ENCODE measurements at regions not wholly inside any gene's neighbourhood (a gene's known extent, or its start where the extent isn't known, plus 50 kb on each side); places are given as distances from the start of the nearest gene placed in this dataset.

DNA sequence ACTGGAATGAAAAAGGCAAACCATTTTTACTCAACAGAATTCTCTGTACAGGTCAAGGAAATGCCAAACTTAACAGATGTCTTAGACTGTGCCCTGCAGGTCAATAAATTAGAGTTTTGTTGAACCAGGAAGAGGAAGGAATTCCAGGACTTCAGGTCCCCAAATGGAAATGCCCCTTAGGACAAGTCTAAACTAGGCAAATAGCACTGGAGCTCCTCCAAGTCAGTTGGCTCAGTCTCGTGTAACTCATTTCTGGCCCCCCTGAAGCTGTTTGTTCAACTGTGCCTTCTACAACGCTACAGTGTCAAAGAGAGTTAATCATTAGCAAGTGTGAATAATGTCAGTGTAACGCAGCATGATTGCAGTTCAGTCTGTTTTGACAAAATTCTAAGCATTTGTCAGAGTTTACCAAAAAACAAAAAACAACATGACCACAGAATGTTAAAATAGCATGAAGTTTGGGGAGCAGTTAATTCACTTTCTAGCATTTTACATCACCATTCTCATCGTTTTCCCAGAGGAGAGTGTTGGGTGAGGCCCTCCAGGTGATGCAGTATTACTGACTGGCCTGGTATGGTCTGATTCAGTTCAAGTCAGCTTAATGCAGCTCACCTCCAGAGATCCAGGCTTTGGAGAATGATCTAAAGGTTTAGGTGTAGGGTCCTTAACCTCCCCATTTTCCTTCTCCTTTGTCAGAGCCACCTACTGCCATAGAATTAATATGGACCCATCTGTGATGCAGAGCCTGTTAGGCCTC, 108.1 kb downstream of the AQP4 start:
- no peaks in the 10 kb centered on the region for H3K27me3 Mint-ChIP-seq
- H3K36me3 Mint-ChIP-seq: no peaks in the 10 kb centered on the region
- no peak overlapping the region for H3K4me3 Mint-ChIP-seq
- H3K27ac Mint-ChIP-seq: no peak overlapping the region
- no peaks in the 10 kb centered on the region for H3K4me1 Mint-ChIP-seq
- no peaks in the 10 kb centered on the region for H3K9me3 Mint-ChIP-seq

DNA sequence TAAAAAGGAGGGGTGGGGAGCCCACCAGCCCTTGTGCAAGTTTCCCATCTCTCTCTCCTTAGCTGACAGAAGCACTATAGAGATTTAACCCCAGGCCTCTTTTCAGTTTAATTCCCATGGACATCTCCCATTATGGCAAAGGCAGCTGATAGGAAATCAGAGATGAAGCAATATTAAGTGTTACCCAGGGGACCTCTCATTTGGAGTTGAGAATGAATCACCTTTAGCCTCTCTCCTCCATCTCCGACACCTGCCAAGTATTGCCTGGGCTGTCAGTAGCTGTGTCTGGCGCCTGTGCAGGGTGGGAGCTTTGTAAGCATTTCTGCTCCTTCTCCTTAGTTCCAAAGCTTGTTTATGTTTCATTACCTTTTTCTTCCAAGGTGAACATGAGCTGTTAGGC, 109.0 kb downstream of the AQP4 start:
- no peaks in the 10 kb centered on the region for H3K4me1 Mint-ChIP-seq
- H3K4me3 Mint-ChIP-seq: no peak overlapping the region
- H3K36me3 Mint-ChIP-seq: no peaks in the 10 kb centered on the region
- H3K27me3 Mint-ChIP-seq: no peaks in the 10 kb centered on the region
- H3K9me3 Mint-ChIP-seq: no peaks in the 10 kb centered on the region
- no peak overlapping the region for H3K27ac Mint-ChIP-seq

GRCh38 chr18:26746826-26747475, 118.6 kb downstream of the AQP4 start:
- no peak overlapping the region for H3K27ac Mint-ChIP-seq
- H3K27me3 Mint-ChIP-seq: no peaks in the 10 kb centered on the region
- no peaks in the 10 kb centered on the region for H3K9me3 Mint-ChIP-seq
- no peaks in the 10 kb centered on the region for H3K36me3 Mint-ChIP-seq
- H3K4me1 Mint-ChIP-seq: no peaks in the 10 kb centered on the region
- no peak overlapping the region for H3K4me3 Mint-ChIP-seq

- H3K9me3 Mint-ChIP-seq: no peaks in the 10 kb centered on the region
- H3K27ac Mint-ChIP-seq: no peak overlapping the region
- H3K36me3 Mint-ChIP-seq: no peaks in the 10 kb centered on the region
- no peaks in the 10 kb centered on the region for H3K4me1 Mint-ChIP-seq
- H3K27me3 Mint-ChIP-seq: no peaks in the 10 kb centered on the region
- no peak overlapping the region for H3K4me3 Mint-ChIP-seq
Observed at GRCh38 chr18:26746398-26746797, 119.1 kb downstream of the AQP4 start.

- Mint-ChIP-seq H3K4me3 (no peak overlapping the region), H3K36me3 (no peaks in the 10 kb centered on the region), H3K27me3 (no peaks in the 10 kb centered on the region), H3K4me1 (no peaks in the 10 kb centered on the region), H3K9me3 (no peaks in the 10 kb centered on the region), H3K27ac (no peak overlapping the region)
Observed at GRCh38 chr18:26745288-26746181, 120.0 kb downstream of the AQP4 start.

GRCh38 chr18:26741758-26742157, 123.7 kb downstream of the AQP4 start:
- H3K36me3 Mint-ChIP-seq: no peaks in the 10 kb centered on the region
- H3K27me3 Mint-ChIP-seq: no peaks in the 10 kb centered on the region
- H3K27ac Mint-ChIP-seq: no peak overlapping the region
- H3K4me1 Mint-ChIP-seq: no peaks in the 10 kb centered on the region
- no peak overlapping the region for H3K4me3 Mint-ChIP-seq
- no peaks in the 10 kb centered on the region for H3K9me3 Mint-ChIP-seq

DNA sequence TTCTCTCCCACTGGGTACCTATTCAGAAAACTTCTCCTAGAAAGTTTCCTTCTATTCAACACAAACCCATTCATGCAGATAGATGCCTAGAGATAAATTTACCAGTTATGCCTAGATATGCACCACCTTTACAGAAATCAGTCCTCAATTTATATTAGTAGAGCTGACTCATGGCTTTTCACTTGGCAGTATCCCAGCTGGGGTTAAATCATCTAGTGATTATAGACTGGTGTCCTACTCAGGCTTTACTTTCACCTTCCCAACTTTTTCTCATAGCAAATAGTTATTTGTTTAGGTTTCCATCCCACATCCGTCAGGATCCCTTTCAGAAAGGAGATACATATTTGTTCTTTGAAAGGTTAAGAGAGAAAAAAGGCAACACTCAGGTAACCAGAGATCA, 124.5 kb downstream of the AQP4 start:
- no peaks in the 10 kb centered on the region for H3K27me3 Mint-ChIP-seq
- H3K36me3 Mint-ChIP-seq: no peaks in the 10 kb centered on the region
- H3K4me3 Mint-ChIP-seq: no peak overlapping the region
- peaks cover 3% of the 10 kb centered on the region for H3K9me3 Mint-ChIP-seq
- H3K27ac Mint-ChIP-seq: no peak overlapping the region
- H3K4me1 Mint-ChIP-seq: no peaks in the 10 kb centered on the region

GRCh38 chr18:26740396-26740795, 125.1 kb downstream of the AQP4 start:
- no peak overlapping the region for H3K27ac Mint-ChIP-seq
- H3K9me3 Mint-ChIP-seq: peaks cover 6% of the 10 kb centered on the region
- no peaks in the 10 kb centered on the region for H3K27me3 Mint-ChIP-seq
- no peak overlapping the region for H3K4me3 Mint-ChIP-seq
- no peaks in the 10 kb centered on the region for H3K36me3 Mint-ChIP-seq
- no peaks in the 10 kb centered on the region for H3K4me1 Mint-ChIP-seq

GRCh38 chr18:26738706-26739105, 126.8 kb downstream of the AQP4 start:
- no peaks in the 10 kb centered on the region for H3K4me1 Mint-ChIP-seq
- no peak overlapping the region for H3K27ac Mint-ChIP-seq
- H3K9me3 Mint-ChIP-seq: peaks cover 6% of the 10 kb centered on the region
- H3K27me3 Mint-ChIP-seq: no peaks in the 10 kb centered on the region
- no peaks in the 10 kb centered on the region for H3K36me3 Mint-ChIP-seq
- no peak overlapping the region for H3K4me3 Mint-ChIP-seq

- Mint-ChIP-seq H3K36me3 (no peaks in the 10 kb centered on the region), H3K27ac (no peak overlapping the region), H3K27me3 (no peaks in the 10 kb centered on the region), H3K4me1 (no peaks in the 10 kb centered on the region), H3K4me3 (no peak overlapping the region), H3K9me3 (peaks cover 6% of the 10 kb centered on the region)
Observed at GRCh38 chr18:26736301-26736700, 129.2 kb downstream of the AQP4 start.

DNA sequence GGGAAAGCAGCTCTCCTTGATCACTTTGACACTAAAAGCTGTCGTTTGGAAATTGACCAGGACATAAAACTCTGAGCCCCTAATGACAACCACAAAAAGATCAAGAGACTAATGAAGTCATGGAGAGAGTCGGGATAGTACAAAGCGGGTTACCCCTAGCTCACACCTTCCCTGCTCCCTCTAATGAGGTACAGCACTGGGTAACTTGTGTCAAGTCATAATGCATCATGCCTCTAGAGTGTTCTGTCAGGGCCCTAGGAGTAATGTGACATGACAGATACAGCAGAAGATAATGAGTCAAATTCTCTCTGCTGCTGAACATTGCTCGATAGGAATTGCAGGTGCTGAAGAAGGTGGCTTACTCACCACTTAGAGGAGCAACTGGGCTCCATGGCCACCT, 130.7 kb downstream of the AQP4 start:
- Mint-ChIP-seq H3K27me3 (no peaks in the 10 kb centered on the region), H3K4me1 (no peaks in the 10 kb centered on the region), H3K4me3 (no peak overlapping the region), H3K36me3 (no peaks in the 10 kb centered on the region), H3K9me3 (peaks cover 6% of the 10 kb centered on the region), H3K27ac (no peak overlapping the region)

DNA sequence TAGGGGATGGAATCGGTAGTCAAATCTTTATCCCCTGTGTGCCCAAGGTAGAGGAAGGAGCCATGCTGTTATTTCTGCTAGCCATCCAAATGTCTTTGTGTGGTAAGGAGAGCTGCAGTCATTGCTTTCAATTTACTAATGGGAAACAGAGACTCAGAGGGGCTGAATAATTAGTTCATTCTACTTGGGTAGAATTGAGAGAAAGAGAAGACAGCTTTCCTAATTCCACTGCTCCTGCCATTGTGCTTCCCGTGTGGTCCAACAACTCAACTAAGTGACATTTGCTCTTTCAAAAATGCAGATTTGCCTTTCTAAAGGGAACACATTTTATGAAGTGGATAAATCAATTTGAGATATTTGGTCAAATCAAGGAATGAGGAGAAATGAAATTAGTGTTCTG, 136.1 kb downstream of the AQP4 start:
- Mint-ChIP-seq H3K9me3 (no peaks in the 10 kb centered on the region), H3K4me1 (no peaks in the 10 kb centered on the region), H3K36me3 (no peaks in the 10 kb centered on the region), H3K4me3 (no peak overlapping the region), H3K27ac (no peak overlapping the region), H3K27me3 (no peaks in the 10 kb centered on the region)

DNA sequence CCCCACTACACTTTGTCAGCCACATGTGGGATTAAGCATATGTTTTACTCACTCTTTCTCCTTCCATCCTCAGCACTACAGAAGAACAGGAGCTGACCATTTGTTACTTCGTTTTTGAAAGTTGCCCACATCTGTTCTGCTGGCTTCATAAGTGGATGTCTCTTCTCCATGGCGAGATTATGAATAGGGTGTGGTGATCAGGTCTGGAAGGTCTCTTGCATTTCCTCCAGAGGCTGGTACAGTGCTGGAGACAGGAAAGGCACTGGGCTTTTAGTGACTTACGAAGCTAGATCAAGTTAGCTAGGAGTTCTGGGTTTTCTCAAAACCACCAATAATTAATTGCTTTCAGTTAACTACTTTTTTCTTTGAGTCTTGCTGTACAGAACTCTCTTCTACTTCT, 136.5 kb downstream of the AQP4 start:
- no peak overlapping the region for H3K27ac Mint-ChIP-seq
- no peaks in the 10 kb centered on the region for H3K9me3 Mint-ChIP-seq
- no peaks in the 10 kb centered on the region for H3K36me3 Mint-ChIP-seq
- H3K27me3 Mint-ChIP-seq: no peaks in the 10 kb centered on the region
- H3K4me1 Mint-ChIP-seq: no peaks in the 10 kb centered on the region
- H3K4me3 Mint-ChIP-seq: no peak overlapping the region

- H3K36me3 Mint-ChIP-seq: no peaks in the 10 kb centered on the region
Observed at GRCh38 chr18:26723981-26724380, 141.5 kb downstream of the AQP4 start.

GRCh38 chr18:26722565-26722931, 143.0 kb downstream of the AQP4 start:
- no peak overlapping the region for H3K27ac Mint-ChIP-seq
- H3K4me3 Mint-ChIP-seq: no peak overlapping the region
- H3K9me3 Mint-ChIP-seq: no peaks in the 10 kb centered on the region
- H3K4me1 Mint-ChIP-seq: no peaks in the 10 kb centered on the region
- H3K36me3 Mint-ChIP-seq: no peaks in the 10 kb centered on the region
- peaks cover 2% of the 10 kb centered on the region for H3K27me3 Mint-ChIP-seq

More at GRCh38 chr18:26723981-26724380, 141.5 kb downstream of the AQP4 start:
- no peak overlapping the region for H3K27ac Mint-ChIP-seq
- no peaks in the 10 kb centered on the region for H3K27me3 Mint-ChIP-seq
- H3K9me3 Mint-ChIP-seq: no peaks in the 10 kb centered on the region
- H3K4me1 Mint-ChIP-seq: no peaks in the 10 kb centered on the region
- no peak overlapping the region for H3K4me3 Mint-ChIP-seq
